Large intestine (tissue), 3 donors: ENCODE measurements at regions not wholly inside any gene's neighbourhood (a gene's known extent, or its start where the extent isn't known, plus 50 kb on each side); places are given as distances from the start of the nearest gene placed in this dataset.

Source experiments
- DNase-seq, 2 donors: peaks; one replicate each; pipeline versions ENCODE4 v3.0.0 to v3.0.0-alpha.2; 2013
- H3K27ac ChIP-seq: one replicate; pipeline ENCODE4 v1.5.1; 2013; ENCODE audit warnings: low read length
- H3K27me3 ChIP-seq: 2 replicates; pipeline ENCODE4 v1.6.1; 2013; ENCODE audit warnings: low read length; ENCODE audit not compliant: control insufficient read depth, insufficient read depth
- H3K36me3 ChIP-seq: 2 replicates; pipeline ENCODE4 v1.6.1; 2013; ENCODE audit warnings: low read length; ENCODE audit not compliant: control insufficient read depth, insufficient read depth
- H3K4me1 ChIP-seq: one replicate; pipeline ENCODE4 v1.6.1; 2013; ENCODE audit warnings: low read length; ENCODE audit not compliant: control insufficient read depth, insufficient read depth
- H3K4me3 ChIP-seq: one replicate; pipeline ENCODE4 v1.5.1; 2013; ENCODE audit warnings: low read length
- H3K9me3 ChIP-seq: one replicate; pipeline ENCODE4 v1.6.1; 2013; ENCODE audit warnings: mild to moderate bottlenecking, low read depth, low read length, moderate library complexity; ENCODE audit not compliant: control insufficient read depth
- WGBS: methylation state at CpG from one replicate; pipeline ENCODE4 v1.1.5; 2013; ENCODE audit warnings: low lambda C conversion rate; ENCODE audit not compliant: insufficient coverage; 5-methylcytosine and 5-hydroxymethylcytosine counted together

- Histone ChIP-seq H3K27ac (no peak overlapping the region), H3K27me3 (peaks cover 19% of the 10 kb centered on the region), H3K36me3 (no peaks in the 10 kb centered on the region), H3K9me3 (no peaks in the 10 kb centered on the region), H3K4me3 (no peak overlapping the region), H3K4me1 (no peaks in the 10 kb centered on the region)
- no CpG with 5 or more reads among the region's 23 CpGs for WGBS
- DNase-seq, result peak; percentile 14 to 32
Observed at GRCh38 chr2:30026091-30027055, 105.0 kb upstream of the ALK start.

GRCh38 chr2:30029804-30030203 lies 108.4 kb upstream of the ALK start:
- Histone ChIP-seq H3K27ac (no peak overlapping the region), H3K9me3 (no peaks in the 10 kb centered on the region), H3K36me3 (no peaks in the 10 kb centered on the region), H3K4me3 (no peak overlapping the region), H3K4me1 (no peaks in the 10 kb centered on the region), H3K27me3 (peaks cover 19% of the 10 kb centered on the region)
- WGBS, result no CpG with 5 or more reads among the region's 1 CpG
- DNase-seq, result peak in 1 of 2 donors; percentile 12

GRCh38 chr2:30030361-30030760 lies 109.0 kb upstream of the ALK start:
- no peaks in the 10 kb centered on the region for H3K9me3 ChIP-seq
- H3K36me3 ChIP-seq, result no peaks in the 10 kb centered on the region
- DNase-seq, result no peak
- WGBS, result no CpG with 5 or more reads among the region's 3 CpGs
- no peaks in the 10 kb centered on the region for H3K4me1 ChIP-seq
- H3K27ac ChIP-seq, result no peak overlapping the region
- H3K4me3 ChIP-seq, result no peak overlapping the region
- peaks cover 19% of the 10 kb centered on the region for H3K27me3 ChIP-seq

DNA sequence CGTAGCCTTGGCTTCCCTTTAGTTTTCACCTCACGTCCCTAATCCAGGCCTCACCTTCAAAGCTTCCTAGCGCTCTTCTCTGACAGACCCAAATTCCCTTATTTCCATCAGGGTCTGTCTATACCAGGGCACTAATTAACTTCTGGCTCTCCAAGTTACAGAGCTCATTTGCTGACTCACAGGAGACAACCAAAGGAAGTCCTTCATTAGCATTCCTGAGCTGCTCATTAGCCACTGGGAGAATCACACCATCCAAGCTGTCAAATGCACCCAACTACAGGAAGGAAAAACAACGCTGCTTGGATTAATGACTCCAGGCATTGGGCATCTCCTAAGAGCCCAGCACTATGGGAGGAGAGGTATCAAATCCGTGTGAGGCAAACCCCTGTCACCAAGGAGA lies 109.8 kb upstream of the ALK start:
- H3K27me3 ChIP-seq, result peaks cover 19% of the 10 kb centered on the region
- H3K36me3 ChIP-seq, result no peaks in the 10 kb centered on the region
- H3K4me1 ChIP-seq, result no peaks in the 10 kb centered on the region
- no peak overlapping the region for H3K4me3 ChIP-seq
- no peak for DNase-seq
- no peaks in the 10 kb centered on the region for H3K9me3 ChIP-seq
- 80% methylated on average over 1 of the region's 5 CpGs for WGBS
- H3K27ac ChIP-seq, result no peak overlapping the region

- no peaks in the 10 kb centered on the region for H3K27me3 ChIP-seq
- no peak for DNase-seq
- 100% methylated on average over 1 of the region's 5 CpGs for WGBS
- no peak overlapping the region for H3K27ac ChIP-seq
- H3K36me3 ChIP-seq, result no peaks in the 10 kb centered on the region
- no peak overlapping the region for H3K4me3 ChIP-seq
- no peaks in the 10 kb centered on the region for H3K4me1 ChIP-seq
- H3K9me3 ChIP-seq, result no peaks in the 10 kb centered on the region
Observed at GRCh38 chr2:30034052-30034775, 112.6 kb upstream of the YPEL5 start.

- no peak overlapping the region for H3K27ac ChIP-seq
- no CpG with 5 or more reads among the region's 2 CpGs for WGBS
- no peaks in the 10 kb centered on the region for H3K4me1 ChIP-seq
- DNase-seq, result no peak
- no peaks in the 10 kb centered on the region for H3K9me3 ChIP-seq
- H3K4me3 ChIP-seq, result no peak overlapping the region
- no peaks in the 10 kb centered on the region for H3K27me3 ChIP-seq
- H3K36me3 ChIP-seq, result no peaks in the 10 kb centered on the region
Observed at GRCh38 chr2:30037016-30037415, 109.8 kb upstream of the YPEL5 start.

DNA sequence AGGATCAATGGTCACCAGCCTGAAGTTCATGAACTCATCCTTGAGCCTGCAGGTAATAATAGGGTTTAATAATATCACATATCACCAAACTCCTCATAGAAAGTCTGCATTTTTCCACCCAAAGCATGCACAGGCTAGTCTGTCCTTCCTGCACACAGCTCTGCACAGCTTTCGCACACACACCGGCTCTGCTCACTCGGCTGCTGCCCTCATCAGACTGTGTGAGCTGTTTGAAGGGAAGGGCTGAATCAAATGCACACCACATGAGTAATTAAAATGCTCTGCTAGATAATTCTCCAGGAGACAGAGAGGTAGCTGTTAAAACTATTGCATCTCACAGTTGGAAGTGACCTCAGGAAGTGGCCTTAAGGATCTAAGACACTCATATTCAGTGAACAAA lies 108.4 kb upstream of the YPEL5 start:
- WGBS, result no CpG with 5 or more reads among the region's 3 CpGs
- Histone ChIP-seq H3K27me3 (no peaks in the 10 kb centered on the region), H3K4me3 (no peak overlapping the region), H3K4me1 (no peaks in the 10 kb centered on the region), H3K27ac (no peak overlapping the region), H3K9me3 (no peaks in the 10 kb centered on the region), H3K36me3 (no peaks in the 10 kb centered on the region)
- no peak for DNase-seq

DNA sequence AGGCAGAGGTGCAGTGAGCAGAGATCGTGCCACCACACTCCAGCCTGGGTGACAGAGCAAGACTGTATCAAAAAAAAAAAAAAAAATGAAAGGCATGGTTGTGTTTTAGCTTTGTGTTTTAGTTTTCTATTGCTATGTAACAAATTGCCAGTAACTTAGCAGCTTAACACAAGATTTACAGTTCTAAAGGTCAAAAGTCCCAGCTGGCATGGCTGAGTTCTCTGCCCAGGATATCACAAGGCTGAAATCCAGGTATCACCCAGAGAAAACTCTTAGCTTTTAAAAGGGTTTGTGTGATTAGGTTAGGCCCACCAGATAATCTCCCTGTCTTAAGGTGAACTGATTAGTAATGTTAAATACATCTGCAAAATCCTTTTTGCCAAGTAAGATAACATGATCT lies 107.7 kb upstream of the YPEL5 start:
- DNase-seq, result peak; percentile 14 to 60
- no peaks in the 10 kb centered on the region for H3K4me1 ChIP-seq
- WGBS, result 40% methylated on average over 1 of the region's 1 CpG

GRCh38 chr2:30040147-30040546 lies 106.7 kb upstream of the YPEL5 start:
- no CpG with 5 or more reads among the region's 1 CpG for WGBS
- Histone ChIP-seq H3K27me3 (peaks cover 2% of the 10 kb centered on the region), H3K4me3 (no peak overlapping the region), H3K27ac (no peak overlapping the region), H3K9me3 (no peaks in the 10 kb centered on the region), H3K4me1 (no peaks in the 10 kb centered on the region), H3K36me3 (no peaks in the 10 kb centered on the region)
- DNase-seq, result no peak

More for the DNA sequence above, 107.7 kb upstream of the YPEL5 start:
- H3K36me3 ChIP-seq, result no peaks in the 10 kb centered on the region
- no peaks in the 10 kb centered on the region for H3K27me3 ChIP-seq
- H3K27ac ChIP-seq, result no peak overlapping the region
- H3K4me3 ChIP-seq, result no peak overlapping the region
- no peaks in the 10 kb centered on the region for H3K9me3 ChIP-seq

DNA sequence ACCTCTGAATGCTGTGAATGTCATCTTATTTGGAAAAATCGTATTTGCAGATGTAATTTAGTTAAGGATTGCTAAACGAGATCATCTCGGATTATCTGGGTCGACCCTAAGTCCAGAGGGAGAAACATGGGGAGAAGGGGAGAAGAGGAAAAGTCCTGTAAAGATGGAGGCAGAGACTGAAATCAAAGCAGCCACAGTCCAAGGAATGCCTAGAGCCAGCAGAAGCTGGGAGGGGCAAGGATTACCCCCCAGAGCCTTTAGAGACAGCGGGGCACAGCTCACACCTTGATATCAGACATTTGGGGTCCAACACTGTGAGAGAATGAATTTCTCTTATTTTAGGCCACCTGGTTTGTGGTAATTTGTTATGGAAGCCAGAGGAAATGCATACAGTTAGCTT lies 104.9 kb upstream of the YPEL5 start:
- DNase-seq, result no peak
- WGBS, result 78% methylated on average over 3 of the region's 5 CpGs
- peaks cover 8% of the 10 kb centered on the region for H3K27me3 ChIP-seq
- no peak overlapping the region for H3K4me3 ChIP-seq
- H3K9me3 ChIP-seq, result no peaks in the 10 kb centered on the region
- no peaks in the 10 kb centered on the region for H3K4me1 ChIP-seq
- no peak overlapping the region for H3K27ac ChIP-seq
- no peaks in the 10 kb centered on the region for H3K36me3 ChIP-seq
